Activated CD4-positive, alpha-beta T cell treated with anti-CD3 and anti-CD28 coated beads, Interleukin-10, Interleukin-2, amounts not matched to agents 100 ng/mL and 50 ng/mL, durations not matched to agents 16 hours and 8 hours (primary cell): ENCODE measurements at regions not wholly inside any gene's neighbourhood (a gene's known extent, or its start where the extent isn't known, plus 50 kb on each side); places are given as distances from the start of the nearest gene placed in this dataset.

ENCODE experiments used
- DNase-seq: peaks from one replicate; pipeline ENCODE4 v3.0.0-alpha.2; 2020

DNA sequence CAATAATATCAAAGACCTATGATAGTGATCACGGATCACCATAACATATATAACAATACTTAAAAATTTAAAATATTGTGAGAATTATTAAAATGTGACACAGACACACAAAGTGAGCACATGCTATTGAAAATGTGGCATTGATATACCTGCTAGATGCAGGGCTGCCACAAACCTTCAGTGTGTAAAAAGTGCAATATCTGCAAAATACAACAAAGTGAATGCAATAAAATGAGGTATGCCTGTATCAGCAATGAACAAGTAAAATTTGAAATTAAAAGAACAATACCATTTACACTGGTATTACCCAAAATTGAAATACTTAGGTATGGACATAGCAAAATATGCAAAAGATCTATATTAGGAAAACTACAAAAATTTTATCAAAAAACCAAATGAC lies 1217.8 kb upstream of the PCDH20 start:
- DNase-seq = no peak

GRCh38 chr13:62631619-62632018 lies 1216.0 kb upstream of the PCDH20 start:
- no peak for DNase-seq

DNA sequence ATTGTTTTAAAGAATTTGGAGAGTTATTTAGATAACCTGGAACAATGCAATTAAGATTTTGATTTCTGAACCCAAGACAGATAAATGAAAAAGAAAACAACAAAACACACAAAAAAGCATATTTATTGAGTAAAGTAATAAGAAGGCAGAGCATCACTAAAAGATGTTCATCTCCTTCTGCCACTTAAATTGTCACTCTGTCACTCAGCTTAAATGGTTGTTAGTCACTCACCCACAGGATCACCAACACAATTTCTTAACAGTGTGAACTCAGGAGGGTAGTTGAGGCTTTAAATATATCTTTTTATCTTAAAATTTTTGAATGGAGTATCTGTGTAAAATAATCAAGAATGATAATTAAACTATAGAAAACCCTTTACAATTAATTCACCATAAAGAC lies 1215.5 kb upstream of the PCDH20 start:
- DNase-seq = no peak

GRCh38 chr13:62629618-62630017 lies 1214.0 kb upstream of the PCDH20 start:
- no peak for DNase-seq

- no peak for DNase-seq
Observed at GRCh38 chr13:62627226-62627625, 1211.6 kb upstream of the PCDH20 start.

DNA sequence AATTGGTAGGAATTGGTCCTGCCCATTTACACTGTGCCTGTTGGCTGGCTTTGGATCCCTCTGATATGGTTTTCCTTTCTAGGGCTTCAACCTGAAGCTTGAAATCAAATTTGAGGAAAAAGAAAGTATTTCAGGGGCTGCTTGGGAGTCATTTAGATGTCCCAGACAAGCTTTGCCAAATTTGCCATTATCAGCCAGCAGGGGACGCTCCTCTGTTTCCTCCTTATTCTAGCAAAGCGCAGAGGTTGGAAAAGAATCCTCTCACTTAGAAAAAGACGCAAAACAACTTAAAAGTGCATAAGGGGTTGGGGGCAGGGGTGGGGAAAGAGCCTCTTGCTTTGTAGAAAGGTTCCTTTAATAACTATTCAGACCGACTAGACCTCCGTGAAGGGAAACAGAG lies 1211.1 kb upstream of the PCDH20 start:
- DNase-seq = no peak

DNA sequence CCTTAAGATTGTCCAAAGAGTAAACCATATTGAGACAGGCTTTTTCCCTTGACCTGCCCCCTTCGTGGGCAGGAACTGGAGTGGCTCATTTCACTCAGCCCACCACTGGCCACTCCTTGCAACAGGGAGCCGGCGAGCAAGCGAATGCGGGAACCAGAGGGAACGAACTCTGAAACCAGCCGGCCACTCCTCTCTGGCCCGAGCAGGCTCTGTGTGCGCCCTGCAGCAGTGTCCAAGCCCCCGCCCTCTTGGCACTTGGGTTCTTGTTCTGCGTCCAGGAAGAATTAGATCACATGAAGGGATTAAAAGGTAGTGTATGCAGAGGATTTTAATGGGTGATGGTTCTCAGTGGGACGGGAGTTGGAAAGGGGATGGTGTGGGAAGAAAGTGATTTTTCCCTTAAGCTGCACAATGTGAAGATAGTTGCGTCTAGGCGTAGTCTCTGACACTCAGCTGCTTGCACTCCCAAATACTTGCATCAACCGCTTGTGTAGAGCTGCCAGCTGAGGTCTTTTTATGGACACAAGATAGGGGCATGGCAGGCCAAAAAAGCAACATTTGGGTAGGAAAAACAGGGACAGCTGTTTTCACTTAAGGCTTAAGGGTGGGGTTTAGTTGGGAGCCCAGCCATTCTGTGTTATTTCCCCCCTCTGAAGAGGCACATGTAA lies 1209.7 kb upstream of the PCDH20 start:
- DNase-seq = no peak

GRCh38 chr13:62613819-62614218 lies 1198.2 kb upstream of the PCDH20 start:
- DNase-seq = no peak

GRCh38 chr13:62611343-62611742 lies 1195.7 kb upstream of the PCDH20 start:
- no peak for DNase-seq

GRCh38 chr13:62598708-62599107 lies 1183.1 kb upstream of the PCDH20 start:
- no peak for DNase-seq

GRCh38 chr13:62595976-62596375 lies 1180.3 kb upstream of the PCDH20 start:
- DNase-seq = no peak

DNA sequence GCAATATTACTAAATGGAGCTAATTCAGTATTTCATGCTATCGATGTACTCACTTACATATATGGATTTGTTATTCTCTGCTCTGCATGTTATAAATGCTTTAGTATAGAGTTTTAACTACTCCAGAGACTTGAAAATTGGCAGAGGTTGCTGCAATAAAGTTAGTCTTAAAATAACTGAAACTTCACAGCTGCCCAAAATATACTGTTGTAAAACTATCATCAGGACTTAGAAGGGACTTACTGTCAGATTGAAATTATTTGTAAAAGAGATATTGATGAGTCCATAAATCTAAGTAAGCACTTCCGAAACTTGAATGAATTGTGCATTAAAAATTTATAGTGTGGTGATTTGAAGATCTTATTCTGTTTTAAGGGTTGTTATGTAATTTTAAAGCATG lies 1178.2 kb upstream of the PCDH20 start:
- DNase-seq = no peak

GRCh38 chr13:62583466-62583865 lies 1167.8 kb upstream of the PCDH20 start:
- DNase-seq = no peak

DNA sequence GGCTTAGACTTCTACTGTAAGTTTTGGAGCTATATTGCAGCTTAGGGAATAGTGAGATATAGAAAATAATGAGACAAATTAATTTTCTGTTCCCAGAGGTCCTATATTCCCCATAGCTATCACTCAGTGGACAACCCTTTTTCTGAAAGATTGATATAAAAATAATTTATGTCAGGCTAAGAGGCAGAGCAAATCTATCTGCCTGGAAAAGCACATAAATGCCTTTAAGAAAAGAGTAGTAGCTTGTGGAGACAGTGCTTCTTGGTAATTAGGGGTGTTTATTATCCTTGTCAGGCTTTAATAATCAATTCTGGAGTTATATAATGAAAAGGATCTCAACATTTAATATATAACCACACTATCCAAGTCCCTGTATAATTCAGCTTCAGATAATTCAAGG lies 1162.8 kb upstream of the PCDH20 start:
- no peak for DNase-seq

GRCh38 chr13:62564770-62565169 lies 1149.1 kb upstream of the PCDH20 start:
- DNase-seq = no peak

GRCh38 chr13:62563251-62563650 lies 1147.6 kb upstream of the PCDH20 start:
- no peak for DNase-seq

DNA sequence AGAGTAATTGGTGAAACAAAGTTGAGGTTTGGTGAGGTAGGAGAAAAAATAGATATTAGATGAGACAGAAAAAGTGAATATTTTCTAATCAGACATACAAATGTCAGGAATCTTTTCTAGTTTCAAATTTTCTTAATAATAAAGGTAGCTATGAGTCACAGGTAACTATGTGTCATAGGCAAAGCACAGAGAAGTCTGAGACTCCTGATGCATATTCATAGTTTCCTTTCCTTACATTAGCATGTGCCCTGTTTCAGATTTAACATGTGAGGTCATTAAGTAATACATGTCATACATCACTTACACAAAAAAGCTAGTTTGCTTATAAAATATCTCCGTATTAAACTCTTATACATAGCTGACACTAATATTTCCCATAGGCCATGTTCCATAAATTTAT lies 1141.3 kb upstream of the PCDH20 start:
- no peak for DNase-seq

- DNase-seq = no peak
Observed at GRCh38 chr13:62551588-62551987, 1135.9 kb upstream of the PCDH20 start.

DNA sequence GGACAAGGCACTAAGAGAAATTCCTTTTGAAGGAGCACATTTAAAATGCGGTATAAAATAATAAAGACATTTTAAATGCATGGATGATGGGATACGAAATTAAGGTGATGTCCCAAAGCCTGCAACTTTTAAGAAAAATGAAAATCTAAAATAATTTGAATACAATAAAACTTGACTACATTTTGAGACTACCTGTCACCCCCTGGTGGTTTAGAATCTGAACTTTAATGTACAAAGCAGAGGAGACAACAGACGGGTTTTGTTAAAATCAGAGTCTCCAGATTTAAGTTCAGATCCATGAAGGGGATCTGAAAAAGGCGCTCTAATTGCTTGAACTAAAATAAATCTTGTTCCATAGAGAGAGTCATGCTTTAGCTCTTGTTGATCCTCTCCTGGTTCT lies 1129.3 kb upstream of the PCDH20 start:
- DNase-seq = no peak

GRCh38 chr13:62537593-62537992 lies 1121.9 kb upstream of the PCDH20 start:
- DNase-seq = no peak

DNA sequence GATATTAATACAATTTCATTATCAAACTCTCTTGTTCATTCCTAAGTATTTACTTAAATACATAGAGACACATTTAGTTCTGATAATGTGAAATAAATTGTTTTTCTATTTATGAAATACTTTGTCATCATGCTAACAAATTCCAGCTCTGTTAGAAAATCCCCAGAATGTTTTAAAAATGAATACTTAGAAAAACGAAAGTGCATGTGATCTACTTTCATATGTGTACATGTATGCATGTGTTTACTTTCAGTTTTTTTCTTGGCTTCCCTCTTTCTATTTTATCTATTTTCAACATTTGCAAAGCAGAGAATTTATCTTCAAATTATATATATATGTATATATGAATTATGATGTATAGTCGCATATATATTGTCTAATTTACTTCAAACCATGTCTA lies 1110.0 kb upstream of the PCDH20 start:
- no peak for DNase-seq

DNA sequence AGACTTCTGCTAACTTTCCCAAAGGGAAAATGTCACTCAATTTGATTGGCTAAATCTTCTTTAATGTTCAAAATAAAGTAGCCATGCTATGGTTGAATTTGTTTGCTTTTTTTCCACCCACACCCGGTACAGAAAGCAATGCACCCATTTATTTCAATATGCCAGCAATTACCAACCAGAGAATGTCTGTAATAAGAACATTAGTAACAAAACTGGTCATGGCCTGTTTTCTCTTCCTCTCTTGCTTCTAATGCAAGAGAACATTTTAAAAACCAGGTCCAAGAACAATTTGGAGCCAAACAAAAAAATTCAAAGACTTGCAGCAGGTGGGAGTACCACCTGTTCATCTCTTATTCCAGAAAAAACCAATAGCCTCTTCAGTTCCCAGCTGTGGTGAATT lies 1108.8 kb upstream of the PCDH20 start:
- no peak for DNase-seq

- no peak for DNase-seq
Observed at GRCh38 chr13:62524061-62524460, 1108.4 kb upstream of the PCDH20 start.

- peak; percentile 49 for DNase-seq
Observed at GRCh38 chr13:62512194-62513141, 1096.8 kb upstream of the PCDH20 start.
